Gastrocnemius medialis (tissue), 4 donors: ENCODE measurements at regions not wholly inside any gene's neighbourhood (a gene's known extent, or its start where the extent isn't known, plus 50 kb on each side); places are given as distances from the start of the nearest gene placed in this dataset.
A peak's percentile ranks its signal among the peaks of the same experiment; 100 is the strongest.

Experiments
- ATAC-seq, 2 donors: fragments of 150-250 bp; one replicate each; pipeline ENCODE4 v1.9.1; 2016
- DNase-seq, 2 donors: peaks; one replicate each; pipeline ENCODE4 v3.0.0-alpha.2; 2019
- H3K27ac ChIP-seq, 4 donors: fragments of 200-600 bp; sonication (generic); 1 replicate in 1 of 4; 2 replicates in 3 of 4; pipeline ENCODE4 v1.5.1; 2016 to 2018; ENCODE audit warnings: mild to moderate bottlenecking in 2 of 4, moderate library complexity in 1 of 4
- H3K27me3 ChIP-seq, 3 donors: fragments of 200-600 bp; sonication (generic) in 2 of 3; 1 replicate in 1 of 3; 2 replicates in 2 of 3; pipeline versions ENCODE4 v1.5.1 to v1.6.0; 2016 to 2019; ENCODE audit warnings: mild to moderate bottlenecking in 1 of 3, moderate library complexity in 1 of 3
- H3K36me3 ChIP-seq, 2 donors: fragments of 200-600 bp; sonication (generic) in 1 of 2; one replicate each; pipeline ENCODE4 v1.5.1; 2017 to 2018
- H3K4me1 ChIP-seq, 2 donors: fragments of 200-600 bp; sonication (generic) in 1 of 2; one replicate each; pipeline ENCODE4 v1.5.1; 2016 to 2017; ENCODE audit warnings: mild to moderate bottlenecking in 2 of 2
- H3K4me3 ChIP-seq, 4 donors: fragments of 200-600 bp; sonication (generic) in 3 of 4; 1 replicate in 1 of 4; 2 replicates in 3 of 4; pipeline ENCODE4 v1.5.1; 2016 to 2019; ENCODE audit warnings: mild to moderate bottlenecking in 2 of 4
- H3K9me3 ChIP-seq, 3 donors: fragments of 200-600 bp; sonication (generic) in 2 of 3; 1 replicate in 1 of 3; 2 replicates in 2 of 3; pipeline ENCODE4 v1.5.1; 2016 to 2019
- CTCF ChIP-seq, 5 experiments: fragments of 450-650 bp in 3 of 5; fragments of 200-600 bp in 2 of 5; sonication (generic) in 2 of 5; IDR thresholded peaks in 4 of 5; conservative IDR thresholded peaks in 1 of 5; 1 replicate in 4 of 5; 2 replicates in 1 of 5; pipeline ENCODE4 v1.5.1; 2016 to 2019; ENCODE audit warnings: antibody characterized with exemption in 5 of 5, mild to moderate bottlenecking in 3 of 5, moderate library complexity in 3 of 5
- POLR2A ChIP-seq, 2 donors: fragments of 450-650 bp; IDR thresholded peaks; one replicate each; pipeline ENCODE4 v1.6.1; 2017; ENCODE audit warnings: antibody characterized with exemption in 2 of 2, mild to moderate bottlenecking in 2 of 2, moderate library complexity in 2 of 2
- in situ Hi-C, 4 donors: fragments of 200-750 bp; cut with MboI; loops; one replicate each; pipeline versions ENCODE4 v1.15.0 to v1.8.0; 2017; ENCODE audit warnings: low sequenced_read_pairs in 4 of 4
- intact Hi-C: fragments of 100-400 bp; cut with DNase I; formaldehyde crosslinking; loops from one replicate; pipeline ENCODE4 v1.15.1; 2023; ENCODE audit warnings: low total_unique reads

DNA sequence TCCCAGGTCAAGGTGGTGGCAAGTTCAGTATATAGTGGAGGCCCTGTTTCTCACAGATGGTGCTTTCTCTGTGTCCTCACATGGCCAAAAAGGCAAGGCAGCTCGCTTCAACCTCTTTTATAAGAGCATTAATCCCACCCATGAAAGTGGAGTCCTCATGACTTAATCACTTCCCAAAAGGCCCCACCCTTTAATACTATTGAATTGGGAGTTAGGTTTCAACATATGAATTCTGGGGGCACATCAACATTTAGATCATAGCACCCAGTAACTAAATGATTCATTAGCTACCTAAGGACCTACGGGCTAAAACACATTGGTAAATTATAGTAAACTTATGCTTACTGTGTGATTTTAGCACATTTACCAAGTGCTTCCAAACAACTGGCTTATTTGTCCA lies 317.9 kb downstream of the LTN1 start:
- ATAC-seq (no peak), DNase-seq (no peak)
- intact Hi-C loops, result no loop called here
- no peaks in the 10 kb centered on the region for H3K9me3 ChIP-seq
- H3K36me3 ChIP-seq, result no peaks in the 10 kb centered on the region
- peaks cover 10% of the 10 kb centered on the region in 2 donors for H3K4me1 ChIP-seq
- TF ChIP-seq POLR2A (IDR thresholded peaks at IDR 0.05) (no peak), CTCF (IDR thresholded peaks at IDR 0.05 in 4 of 5, conservative IDR thresholded peaks at IDR 0.05 in 1 of 5) (no peak)
- in situ Hi-C loops, result no loop called here
- H3K4me3 ChIP-seq, result no peak overlapping the region
- H3K27ac ChIP-seq, result peak overlapping the region in 3 of 4 donors; percentile 1 to 36 (median 33)
- H3K27me3 ChIP-seq, result no peaks in the 10 kb centered on the region

- no peak overlapping the region for H3K27ac ChIP-seq
These were observed 321.0 kb downstream of the LTN1 start for GRCh38 chr21:28671549-28672195.

DNA sequence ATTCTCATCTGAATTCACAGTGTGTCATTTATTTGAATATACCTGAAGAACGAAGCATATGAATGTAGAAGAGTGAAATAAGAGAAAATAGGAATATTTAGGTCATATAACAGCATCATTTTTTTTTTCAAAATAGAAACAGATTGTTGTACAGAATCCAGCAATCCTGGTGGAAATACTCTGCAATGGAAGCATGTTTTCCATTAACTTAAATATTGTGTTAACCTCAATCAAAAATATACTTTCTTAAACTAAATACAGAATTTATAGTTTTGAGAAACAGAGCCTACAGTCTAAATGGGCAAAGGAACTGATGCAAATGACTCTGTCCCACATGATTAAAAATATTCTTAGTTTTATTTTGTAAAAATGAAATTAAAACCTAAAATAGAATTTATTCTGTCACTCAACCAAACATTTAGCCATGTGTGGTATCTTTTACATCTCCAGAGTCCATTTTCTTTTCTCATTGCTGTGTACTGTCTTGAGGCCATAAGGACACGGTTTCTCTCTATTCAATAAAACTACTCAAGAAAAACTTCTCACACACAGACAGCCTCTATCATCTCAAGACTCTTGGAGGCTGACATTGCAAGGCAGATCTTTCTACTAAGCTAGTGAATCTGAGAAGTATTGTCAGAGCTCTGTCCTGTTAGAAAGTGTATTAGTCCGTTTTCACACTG lies 322.6 kb downstream of the LTN1 start:
- ATAC-seq, result no peak
- H3K27me3 ChIP-seq, result no peaks in the 10 kb centered on the region
- DNase-seq, result no peak
- H3K9me3 ChIP-seq, result no peaks in the 10 kb centered on the region
- no peak overlapping the region for H3K27ac ChIP-seq
- in situ Hi-C loops, result no loop called here
- intact Hi-C loops, result no loop called here
- no peaks in the 10 kb centered on the region for H3K36me3 ChIP-seq
- no peak overlapping the region for H3K4me3 ChIP-seq
- TF ChIP-seq CTCF (IDR thresholded peaks at IDR 0.05 in 4 of 5, conservative IDR thresholded peaks at IDR 0.05 in 1 of 5), result no peak
- no peaks in the 10 kb centered on the region for H3K4me1 ChIP-seq

More at GRCh38 chr21:28671549-28672195, 321.0 kb downstream of the LTN1 start:
- in situ Hi-C loops (no loop called here), intact Hi-C loops (no loop called here)
- peaks cover 10% of the 10 kb centered on the region in 2 donors for H3K4me1 ChIP-seq
- ATAC-seq (no peak), DNase-seq (no peak)
- H3K9me3 ChIP-seq, result no peaks in the 10 kb centered on the region
- H3K4me3 ChIP-seq, result no peak overlapping the region
- H3K36me3 ChIP-seq, result no peaks in the 10 kb centered on the region
- no peaks in the 10 kb centered on the region for H3K27me3 ChIP-seq
- TF ChIP-seq POLR2A (IDR thresholded peaks at IDR 0.05), result no peak
- TF ChIP-seq CTCF (IDR thresholded peaks at IDR 0.05 in 4 of 5, conservative IDR thresholded peaks at IDR 0.05 in 1 of 5), result no peak

GRCh38 chr21:28669321-28669720 lies 323.4 kb downstream of the LTN1 start:
- Histone ChIP-seq H3K4me3 (no peak overlapping the region), H3K4me1 (no peaks in the 10 kb centered on the region), H3K27me3 (no peaks in the 10 kb centered on the region), H3K9me3 (no peaks in the 10 kb centered on the region), H3K27ac (no peak overlapping the region), H3K36me3 (no peaks in the 10 kb centered on the region)
- no peak for DNase-seq
- intact Hi-C loops, result no loop called here
- ATAC-seq, result no peak
- TF ChIP-seq POLR2A (IDR thresholded peaks at IDR 0.05) (no peak), CTCF (IDR thresholded peaks at IDR 0.05 in 4 of 5, conservative IDR thresholded peaks at IDR 0.05 in 1 of 5) (no peak)
- in situ Hi-C loops, result no loop called here
